SK-N-SH (cell line): ENCODE measurements at regions not wholly inside any gene's neighbourhood (a gene's known extent, or its start where the extent isn't known, plus 50 kb on each side); places are given as distances from the start of the nearest gene placed in this dataset.

Experiments
- CTCF ChIA-PET: fragments of 300-600, 350-600 bp; formaldehyde crosslinking; extraction: SDS; loops from one replicate; lab custom pipeline; 2021; lab: Yijun Ruan, JAX
- POLR2A ChIA-PET: fragments of 350-600 bp; sonication (Branson Sonifier 250); formaldehyde crosslinking; extraction: SDS; loops from one replicate; lab custom pipeline; 2020; ENCODE audit warnings: antibody characterized with exemption, inconsistent platforms; lab: Yijun Ruan, JAX
- DNase-seq: peaks from one replicate; pipeline ENCODE4 v3.0.0; 2012
- H2AFZ ChIP-seq: fragments of 200-600 bp; sonication (generic); 2 replicates; pipeline ENCODE4 v1.8.1; 2016; ENCODE audit warnings: antibody characterized with exemption, mild to moderate bottlenecking, low read depth
- H3F3A ChIP-seq: fragments of 200-600 bp; sonication (generic); replicated peaks from 2 replicates; pipeline ENCODE3; 2016; ENCODE audit warnings: antibody characterized with exemption, mild to moderate bottlenecking; ENCODE audit not compliant: insufficient read depth
- H3K27ac ChIP-seq, 2 experiments: fragments of 200-500 bp in 1 of 2; fragments of 200-600 bp in 1 of 2; sonication (Bioruptor generic) in 1 of 2; sonication (generic), shearing (Covaris generic) in 1 of 2; 2 replicates each; pipeline versions ENCODE4 v1.5.1 to v1.6.1; 2014 to 2016; ENCODE audit warnings: low read depth in 2 of 2, inconsistent platforms in 1 of 2, low read length in 1 of 2, mild to moderate bottlenecking in 1 of 2, mixed read lengths in 1 of 2
- H3K27me3 ChIP-seq: fragments of 200-600 bp; sonication (generic), shearing (Covaris generic); 2 replicates; pipeline ENCODE4 v1.6.1; 2016; ENCODE audit warnings: mixed run types; ENCODE audit not compliant: insufficient read depth
- H3K36me3 ChIP-seq, 2 experiments: fragments of 200-500 bp in 1 of 2; fragments of 200-600 bp in 1 of 2; sonication (Bioruptor generic) in 1 of 2; sonication (generic) in 1 of 2; replicated peaks in 1 of 2; 2 replicates each; pipeline versions ENCODE3 to v1.5.1; 2014 to 2016; ENCODE audit warnings: low read length in 1 of 2, mild to moderate bottlenecking in 1 of 2; ENCODE audit not compliant: insufficient read depth in 2 of 2, control insufficient read depth in 1 of 2
- H3K4me1 ChIP-seq, 2 experiments: fragments of 200-500 bp in 1 of 2; fragments of 200-600 bp in 1 of 2; sonication (Bioruptor generic) in 1 of 2; sonication (generic), shearing (Covaris generic) in 1 of 2; 2 replicates each; pipeline versions ENCODE4 v1.5.1 to v1.6.1; 2014 to 2016; ENCODE audit warnings: low read depth in 1 of 2, low read length in 1 of 2, mixed run types in 1 of 2; ENCODE audit not compliant: insufficient read depth in 2 of 2, control insufficient read depth in 1 of 2
- H3K4me2 ChIP-seq: fragments of 200-600 bp; sonication (generic), shearing (Covaris generic); 2 replicates; pipeline ENCODE4 v1.6.1; 2017; ENCODE audit warnings: mixed run types
- H3K4me3 ChIP-seq, 2 experiments: fragments of 200-500 bp in 1 of 2; fragments of 200-600 bp in 1 of 2; sonication (Bioruptor generic) in 1 of 2; sonication (generic), shearing (Covaris generic) in 1 of 2; 2 replicates each; pipeline versions ENCODE4 v1.5.1 to v1.8.1; 2014 to 2016; ENCODE audit warnings: low read depth in 2 of 2, inconsistent platforms in 1 of 2, low read length in 1 of 2, mild to moderate bottlenecking in 1 of 2, mixed read lengths in 1 of 2, moderate library complexity in 1 of 2
- H3K79me2 ChIP-seq: fragments of 200-600 bp; sonication (generic); 2 replicates; pipeline ENCODE4 v1.8.1; 2017; ENCODE audit warnings: mild to moderate bottlenecking; ENCODE audit not compliant: insufficient read depth
- H3K9ac ChIP-seq: fragments of 200-600 bp; sonication (generic); 2 replicates; pipeline ENCODE4 v1.6.1; 2017; ENCODE audit warnings: mixed run types
- H3K9me2 ChIP-seq: fragments of 200-600 bp; sonication (generic); 2 replicates; pipeline ENCODE4 v1.6.1; 2017; ENCODE audit warnings: mixed run types
- H3K9me3 ChIP-seq: fragments of 200-600 bp; sonication (generic); 2 replicates; pipeline ENCODE4 v1.6.1; 2017; ENCODE audit warnings: mixed run types, mild to moderate bottlenecking, moderate library complexity
- H4K20me1 ChIP-seq: fragments of 200-600 bp; sonication (generic); 2 replicates; pipeline ENCODE4 v1.6.1; 2017; ENCODE audit warnings: mild to moderate bottlenecking, mixed run types; ENCODE audit not compliant: insufficient read depth
- CTCF ChIP-seq: fragments of 200-600 bp; sonication (generic); IDR thresholded peaks from 2 replicates; pipeline ENCODE4 v1.6.1; 2017; ENCODE audit warnings: antibody characterized with exemption, mild to moderate bottlenecking, moderate library complexity
- ELF1 ChIP-seq: IDR thresholded peaks from 2 replicates; pipeline ENCODE4 v1.4.0; 2012
- FOXM1 ChIP-seq: IDR thresholded peaks from 2 replicates; pipeline ENCODE4 v1.4.0; 2012; ENCODE audit warnings: low read depth, mild to moderate bottlenecking
- GABPA ChIP-seq: IDR thresholded peaks from 2 replicates; pipeline ENCODE4 v1.4.0; 2012; ENCODE audit warnings: low read depth, mild to moderate bottlenecking
- JUND ChIP-seq: IDR thresholded peaks from 2 replicates; pipeline ENCODE4 v1.4.0; 2012
- MAX ChIP-seq: IDR thresholded peaks from 2 replicates; pipeline ENCODE4 v1.4.0; 2012; ENCODE audit warnings: low read depth
- MXI1 ChIP-seq: IDR thresholded peaks from 2 replicates; pipeline ENCODE4 v1.6.1; 2012; ENCODE audit warnings: mild to moderate bottlenecking, low read depth, low read length, improper control_type of control experiment
- NFIC ChIP-seq: IDR thresholded peaks from 2 replicates; pipeline ENCODE4 v1.4.0; 2012; ENCODE audit warnings: borderline replicate concordance
- NRF1 ChIP-seq: IDR thresholded peaks from 2 replicates; pipeline ENCODE4 v1.6.1; 2012; ENCODE audit warnings: low read depth, mild to moderate bottlenecking, low read length
- PBX3 ChIP-seq: IDR thresholded peaks from 2 replicates; pipeline ENCODE4; 2012
- POLR2AphosphoS5 ChIP-seq: IDR thresholded peaks from 2 replicates; pipeline ENCODE4 v1.6.1; 2012; ENCODE audit warnings: low read depth, low read length
- RCOR1 ChIP-seq: fragments of 150-350 bp; IDR thresholded peaks from 2 replicates; pipeline ENCODE4 v1.6.1; 2017; ENCODE audit warnings: antibody characterized with exemption, low read length
- RFX5 ChIP-seq: IDR thresholded peaks from 2 replicates; pipeline ENCODE4 v1.6.1; 2012; ENCODE audit warnings: mild to moderate bottlenecking, improper control_type of control experiment, low read length
- SIN3A ChIP-seq: IDR thresholded peaks from 2 replicates; pipeline ENCODE4 v1.6.1; 2012; ENCODE audit warnings: low read depth, mild to moderate bottlenecking, low read length, moderate library complexity, borderline replicate concordance
- SMC3 ChIP-seq: IDR thresholded peaks from 2 replicates; pipeline ENCODE4 v1.6.1; 2012; ENCODE audit warnings: low read depth, low read length, improper control_type of control experiment
- TCF12 ChIP-seq: IDR thresholded peaks from 2 replicates; pipeline ENCODE4 v1.4.0; 2012
- TEAD4 ChIP-seq: IDR thresholded peaks from 2 replicates; pipeline ENCODE4 v1.4.0; 2012; ENCODE audit warnings: mild to moderate bottlenecking, borderline replicate concordance; ENCODE audit not compliant: insufficient read depth
- YY1 ChIP-seq: IDR thresholded peaks from 2 replicates; pipeline ENCODE4 v1.4.0; 2012; ENCODE audit warnings: low read depth, mild to moderate bottlenecking
- WGBS: methylation state at CpG from one replicate; pipeline ENCODE4 v1.1.6; 2017; ENCODE audit warnings: low lambda C conversion rate; 5-methylcytosine and 5-hydroxymethylcytosine counted together
- TF ChIP-seq, protein P1 (sequence below): fragments of 150-350 bp; IDR thresholded peaks from 2 replicates; pipeline ENCODE4 v1.6.1; 2017; ENCODE audit warnings: antibody characterized with exemption, low read length, low read depth, borderline replicate concordance

DNA sequence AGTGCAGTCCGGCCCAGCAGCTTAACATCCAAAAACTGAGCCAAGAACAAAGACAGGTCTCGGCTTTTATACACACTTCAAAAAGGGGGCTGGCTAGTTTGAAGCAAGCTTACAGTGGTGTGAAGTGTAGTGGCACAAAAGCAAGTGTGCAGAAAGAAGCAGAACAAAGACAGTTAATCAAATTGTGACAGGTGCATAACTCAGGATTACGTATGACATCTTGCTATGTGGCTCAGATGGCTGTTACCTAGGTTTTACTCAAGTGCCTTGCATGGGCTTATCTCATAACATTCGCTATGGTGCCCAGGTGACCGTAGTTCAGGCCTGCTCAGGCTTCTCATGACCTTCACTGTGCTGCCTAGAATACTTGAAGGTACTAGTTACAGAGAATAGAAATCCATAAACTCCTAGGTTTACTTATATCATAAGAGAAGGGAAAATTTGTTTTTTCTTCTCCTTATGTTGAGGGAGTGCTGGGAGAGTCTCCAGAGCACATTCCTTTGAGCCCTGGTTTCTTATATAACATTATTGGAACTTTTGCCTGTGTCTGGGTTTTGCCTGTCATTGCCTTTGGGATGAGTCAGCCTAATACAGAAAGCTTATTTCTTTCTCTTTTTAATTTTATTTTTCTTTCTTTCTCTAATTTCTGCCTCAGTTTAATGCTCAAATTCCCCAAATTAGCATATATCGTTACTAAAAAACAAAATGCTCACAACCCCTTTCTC, 1629.1 kb upstream of the PCDH20 start:
- Histone ChIP-seq H3K4me2 (no peak overlapping the region), H3K9me2 (0 out of 2 replicates have a peak, but pooled peaks cover 2% of the 10 kb centered on the region), H2AFZ (0 out of 2 replicates have a peak overlapping the region, but pooled peaks have one; percentile 11), H3K4me1 (no peaks in the 10 kb centered on the region; a peak in 2 of 4 replicates), H4K20me1 (no peaks in the 10 kb centered on the region), H3K9ac (no peak overlapping the region), H3K9me3 (no peaks in the 10 kb centered on the region), H3K36me3 (no peaks in the 10 kb centered on the region), H3F3A (no peaks in the 10 kb centered on the region), H3K79me2 (no peaks in the 10 kb centered on the region), H3K27ac (no peak overlapping the region), H3K27me3 (no peaks in the 10 kb centered on the region), H3K4me3 (no peak overlapping the region)
- POLR2A ChIA-PET, result no interaction called here
- no peak for DNase-seq
- TF ChIP-seq SIN3A, result no peak
- CTCF ChIA-PET, result no interaction called here
- 50% methylated on average over 6 of the region's 6 CpGs for WGBS

- Histone ChIP-seq H3K27ac (no peak overlapping the region), H3K9ac (no peak overlapping the region), H3K4me2 (no peak overlapping the region), H3K9me2 (0 out of 2 replicates have a peak, but pooled peaks cover 3% of the 10 kb centered on the region), H3K9me3 (no peaks in the 10 kb centered on the region), H3K4me1 (no peaks in the 10 kb centered on the region; a peak in 2 of 4 replicates), H3K36me3 (no peaks in the 10 kb centered on the region), H2AFZ (no peak overlapping the region), H3K79me2 (no peaks in the 10 kb centered on the region), H3F3A (no peaks in the 10 kb centered on the region)
- POLR2A ChIA-PET, result no interaction called here
- 24% methylated on average over 2 of the region's 2 CpGs for WGBS
- DNase-seq, result no peak
- TF ChIP-seq POLR2AphosphoS5, result no peak
- TF ChIP-seq CTCF, result no peak
- TF ChIP-seq TEAD4, result no peak
- TF ChIP-seq MXI1, result no peak
- TF ChIP-seq GABPA, result no peak
- TF ChIP-seq, all 33 proteins: peak for 0
- CTCF ChIA-PET, result no interaction called here
- Histone ChIP-seq H3K4me3 (no peak overlapping the region), H4K20me1 (no peaks in the 10 kb centered on the region), H3K27me3 (no peaks in the 10 kb centered on the region)
These were observed 1627.0 kb upstream of the PCDH20 start for GRCh38 chr13:63042686-63043085.

DNA sequence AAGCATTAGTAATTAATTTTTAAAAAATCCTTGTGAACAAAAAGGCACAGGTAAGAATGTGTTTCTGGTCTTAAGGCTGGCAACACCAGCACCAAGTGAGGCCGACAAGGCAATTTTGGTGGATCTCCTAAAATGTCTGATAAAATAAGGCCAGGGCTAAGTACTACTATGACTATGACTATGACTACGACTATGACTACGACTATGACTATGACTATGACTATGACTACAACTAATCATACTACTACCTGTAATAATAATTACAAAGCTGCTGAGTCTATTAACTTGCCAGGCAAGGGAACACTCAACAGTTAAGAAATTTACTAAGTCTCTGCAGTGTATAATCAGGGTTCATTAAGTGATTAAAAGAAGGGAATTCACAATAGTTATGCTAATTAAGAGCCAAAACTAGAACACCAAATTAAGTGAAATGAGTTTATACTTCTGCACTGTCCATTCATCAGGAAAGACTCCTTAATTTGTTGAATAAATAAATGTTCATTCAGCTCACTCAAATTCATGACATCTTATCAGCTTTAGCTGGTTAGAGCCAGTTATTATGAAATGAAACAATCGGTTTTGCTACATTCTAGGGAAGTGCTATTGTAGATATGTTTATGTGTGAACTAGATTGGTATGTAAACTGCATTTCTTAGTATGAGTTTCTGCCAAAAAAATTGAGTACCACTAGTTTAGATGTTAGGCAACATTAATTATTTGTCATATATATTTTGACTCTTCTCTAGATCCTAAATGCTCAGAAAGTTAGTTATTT, 1626.2 kb upstream of the PCDH20 start:
- no peaks in the 10 kb centered on the region for H3F3A ChIP-seq
- no peak overlapping the region for H2AFZ ChIP-seq
- no peak overlapping the region for H3K4me3 ChIP-seq
- H3K4me2 ChIP-seq, result no peak overlapping the region
- no peaks in the 10 kb centered on the region for H3K9me3 ChIP-seq
- no peak overlapping the region for H3K27ac ChIP-seq
- no peak for DNase-seq
- H3K4me1 ChIP-seq, result no peaks in the 10 kb centered on the region; a peak in 2 of 4 replicates
- ChIA-PET POLR2A (no interaction called here), CTCF (no interaction called here)
- no peaks in the 10 kb centered on the region for H3K79me2 ChIP-seq
- H3K27me3 ChIP-seq, result no peaks in the 10 kb centered on the region
- no peaks in the 10 kb centered on the region for H4K20me1 ChIP-seq
- WGBS, result 69% methylated on average over 4 of the region's 4 CpGs
- H3K9me2 ChIP-seq, result 0 out of 2 replicates have a peak, but pooled peaks cover 3% of the 10 kb centered on the region
- no peak overlapping the region for H3K9ac ChIP-seq
- no peaks in the 10 kb centered on the region for H3K36me3 ChIP-seq
- no peak for TF ChIP-seq TCF12
- TF ChIP-seq PBX3, result no peak
- TF ChIP-seq SMC3, result no peak
- no peak for TF ChIP-seq NRF1
- TF ChIP-seq JUND, result no peak
- TF ChIP-seq RCOR1, result no peak
- TF ChIP-seq, protein P1, sequence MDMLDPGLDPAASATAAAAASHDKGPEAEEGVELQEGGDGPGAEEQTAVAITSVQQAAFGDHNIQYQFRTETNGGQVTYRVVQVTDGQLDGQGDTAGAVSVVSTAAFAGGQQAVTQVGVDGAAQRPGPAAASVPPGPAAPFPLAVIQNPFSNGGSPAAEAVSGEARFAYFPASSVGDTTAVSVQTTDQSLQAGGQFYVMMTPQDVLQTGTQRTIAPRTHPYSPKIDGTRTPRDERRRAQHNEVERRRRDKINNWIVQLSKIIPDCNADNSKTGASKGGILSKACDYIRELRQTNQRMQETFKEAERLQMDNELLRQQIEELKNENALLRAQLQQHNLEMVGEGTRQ, result no peak
- TF ChIP-seq FOXM1, result no peak
- TF ChIP-seq YY1, result no peak
- no peak for TF ChIP-seq RFX5
- no peak for TF ChIP-seq MAX
- no peak for TF ChIP-seq MXI1
- no peak for TF ChIP-seq NFIC
- no peak for TF ChIP-seq ELF1
